Fibroblast of lung (primary cell): ENCODE measurements at regions not wholly inside any gene's neighbourhood (a gene's known extent, or its start where the extent isn't known, plus 50 kb on each side); places are given as distances from the start of the nearest gene placed in this dataset.
A peak's percentile ranks its signal among the peaks of the same experiment; 100 is the strongest.
"Not testable (repeated sequence)": the region's sequence is repeated elsewhere in the genome, so short reads cannot be mapped to it uniquely, and the experiment has no call there.

ENCODE experiments used
- DNase-seq, 2 donors: peaks; one replicate each; pipeline versions ENCODE4 v3.0.0 to v3.0.0-alpha.2; 2010; ENCODE audit warnings: low read depth in 2 of 2
- H2AFZ ChIP-seq: 2 replicates; pipeline ENCODE4 v1.5.1; 2012; ENCODE audit warnings: low read length, control low read depth, inconsistent platforms
- H3K27ac ChIP-seq: 2 replicates; pipeline ENCODE4 v1.5.1; 2011; ENCODE audit warnings: low read length, control low read depth; ENCODE audit not compliant: insufficient read depth
- H3K27me3 ChIP-seq: 2 replicates; pipeline ENCODE4 v1.5.1; 2011; ENCODE audit warnings: mild to moderate bottlenecking, low read length; ENCODE audit not compliant: control insufficient read depth, insufficient read depth
- H3K36me3 ChIP-seq: 2 replicates; pipeline ENCODE4 v1.5.1; 2011; ENCODE audit warnings: low read length; ENCODE audit not compliant: control insufficient read depth, insufficient read depth
- H3K4me1 ChIP-seq: 2 replicates; pipeline ENCODE4 v1.5.1; 2011; ENCODE audit warnings: low read length; ENCODE audit not compliant: control insufficient read depth, insufficient read depth; ENCODE audit errors: extremely low read depth
- H3K4me2 ChIP-seq: 2 replicates; pipeline ENCODE4 v1.5.1; 2011; ENCODE audit warnings: low read length, control low read depth; ENCODE audit not compliant: insufficient read depth; ENCODE audit errors: extremely low read depth
- H3K4me3 ChIP-seq, 4 experiments: fragments of 200-600 bp in 1 of 4; sonication (generic) in 1 of 4; replicated peaks in 1 of 4; 2 replicates each; pipeline ENCODE4 v1.5.1; 2011 to 2016; ENCODE audit warnings: low read length in 4 of 4, low read depth in 3 of 4, mild to moderate bottlenecking in 3 of 4, control low read depth in 2 of 4, inconsistent platforms in 1 of 4, mixed read lengths in 1 of 4; ENCODE audit not compliant: insufficient read depth in 1 of 4; ENCODE audit errors: control extremely low read depth in 1 of 4
- H3K79me2 ChIP-seq: 2 replicates; pipeline ENCODE4 v1.5.1; 2012; ENCODE audit warnings: mild to moderate bottlenecking, low read length, inconsistent platforms; ENCODE audit not compliant: control insufficient read depth, insufficient read depth
- H3K9ac ChIP-seq: 2 replicates; pipeline ENCODE4 v1.5.1; 2011; ENCODE audit warnings: mild to moderate bottlenecking, low read length, control low read depth; ENCODE audit not compliant: insufficient read depth
- H3K9me3 ChIP-seq: 2 replicates; pipeline ENCODE4 v1.5.1; 2012; ENCODE audit warnings: low read depth, low read length; ENCODE audit not compliant: control insufficient read depth, insufficient read depth
- H4K20me1 ChIP-seq: 2 replicates; pipeline ENCODE4 v1.5.1; 2011; ENCODE audit warnings: low read length; ENCODE audit not compliant: control insufficient read depth, insufficient read depth; ENCODE audit errors: extremely low read depth
- EZH2 ChIP-seq: IDR thresholded peaks from 2 replicates; pipeline ENCODE4 v1.5.1; 2012; ENCODE audit warnings: low read length, control low read depth, mild to moderate bottlenecking; ENCODE audit errors: missing control alignments
- TF ChIP-seq, protein P1 (sequence below), 2 donors: IDR thresholded peaks in 1 of 2; conservative IDR thresholded peaks in 1 of 2; 1 replicate in 1 of 2; 2 replicates in 1 of 2; pipeline ENCODE4 v1.5.1; 2011 to 2012; ENCODE audit warnings: low read length in 2 of 2, control low read depth in 1 of 2, inconsistent platforms in 1 of 2, low read depth in 1 of 2, mild to moderate bottlenecking in 1 of 2

DNA sequence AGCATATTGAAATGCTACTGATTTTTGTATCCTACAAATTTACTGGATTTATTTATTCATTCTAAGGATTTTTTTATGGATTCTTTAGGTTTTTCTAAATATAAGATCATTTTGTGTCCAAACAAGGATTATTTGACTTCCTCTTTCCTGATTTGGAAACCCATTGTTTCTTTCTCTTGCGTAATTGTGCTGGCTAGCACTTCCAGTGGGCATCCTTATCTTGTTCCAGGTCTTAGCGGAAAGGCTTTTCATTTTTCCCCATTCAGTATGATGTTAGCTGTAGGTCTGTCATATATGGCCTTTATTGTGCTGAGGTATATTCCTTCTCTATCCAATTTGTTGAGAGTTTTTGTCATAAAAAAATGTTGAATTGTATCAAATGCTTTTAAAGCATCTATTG lies 57.2 kb upstream of the RHOJ start:
- no peak overlapping the region for H3K9ac ChIP-seq
- no peak overlapping the region for H3K4me2 ChIP-seq
- DNase-seq: no peak
- H3K4me3 ChIP-seq: no peak overlapping the region
- no peaks in the 10 kb centered on the region for H3K79me2 ChIP-seq
- H3K27me3 ChIP-seq: no peaks in the 10 kb centered on the region
- H3K27ac ChIP-seq: no peak overlapping the region
- H2AFZ ChIP-seq: no peak overlapping the region
- no peaks in the 10 kb centered on the region for H3K4me1 ChIP-seq
- no peaks in the 10 kb centered on the region for H4K20me1 ChIP-seq
- H3K9me3 ChIP-seq: no peaks in the 10 kb centered on the region
- TF ChIP-seq, protein P1, sequence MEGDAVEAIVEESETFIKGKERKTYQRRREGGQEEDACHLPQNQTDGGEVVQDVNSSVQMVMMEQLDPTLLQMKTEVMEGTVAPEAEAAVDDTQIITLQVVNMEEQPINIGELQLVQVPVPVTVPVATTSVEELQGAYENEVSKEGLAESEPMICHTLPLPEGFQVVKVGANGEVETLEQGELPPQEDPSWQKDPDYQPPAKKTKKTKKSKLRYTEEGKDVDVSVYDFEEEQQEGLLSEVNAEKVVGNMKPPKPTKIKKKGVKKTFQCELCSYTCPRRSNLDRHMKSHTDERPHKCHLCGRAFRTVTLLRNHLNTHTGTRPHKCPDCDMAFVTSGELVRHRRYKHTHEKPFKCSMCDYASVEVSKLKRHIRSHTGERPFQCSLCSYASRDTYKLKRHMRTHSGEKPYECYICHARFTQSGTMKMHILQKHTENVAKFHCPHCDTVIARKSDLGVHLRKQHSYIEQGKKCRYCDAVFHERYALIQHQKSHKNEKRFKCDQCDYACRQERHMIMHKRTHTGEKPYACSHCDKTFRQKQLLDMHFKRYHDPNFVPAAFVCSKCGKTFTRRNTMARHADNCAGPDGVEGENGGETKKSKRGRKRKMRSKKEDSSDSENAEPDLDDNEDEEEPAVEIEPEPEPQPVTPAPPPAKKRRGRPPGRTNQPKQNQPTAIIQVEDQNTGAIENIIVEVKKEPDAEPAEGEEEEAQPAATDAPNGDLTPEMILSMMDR (conservative IDR thresholded peaks at IDR 0.05 in 1 of 2, IDR thresholded peaks at IDR 0.05 in 1 of 2; ENCODE audit: low read depth in 1 of 2, low read length in 2 of 2): no peak
- TF ChIP-seq EZH2: no peak
- no peaks in the 10 kb centered on the region for H3K36me3 ChIP-seq

DNA sequence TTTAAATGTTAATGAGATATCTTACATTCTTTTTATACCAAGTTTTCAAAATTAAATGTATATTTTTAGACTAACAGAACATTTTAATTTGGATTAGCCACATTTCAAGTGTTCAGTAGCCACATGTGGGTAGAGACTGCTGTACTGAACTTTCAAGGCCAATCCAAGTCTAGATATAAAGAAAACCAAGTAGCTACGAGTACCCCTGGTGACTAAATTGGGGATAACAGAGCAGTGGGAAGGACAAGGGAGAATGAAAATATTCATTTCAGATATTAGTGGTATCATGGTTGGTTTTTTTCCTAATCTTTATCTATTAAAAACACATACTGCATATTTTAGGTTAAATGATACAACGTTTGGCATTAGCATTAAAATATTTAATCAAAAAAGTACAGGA lies 69.4 kb upstream of the RHOJ start:
- H3K9ac ChIP-seq: no peak overlapping the region
- H3K27me3 ChIP-seq: no peaks in the 10 kb centered on the region
- no peaks in the 10 kb centered on the region for H3K36me3 ChIP-seq
- H3K4me1 ChIP-seq: no peaks in the 10 kb centered on the region
- no peak for TF ChIP-seq EZH2
- TF ChIP-seq, protein P1 (conservative IDR thresholded peaks at IDR 0.05 in 1 of 2, IDR thresholded peaks at IDR 0.05 in 1 of 2; ENCODE audit: low read depth in 1 of 2, low read length in 2 of 2): peak; percentile 55 to 68
- H4K20me1 ChIP-seq: no peaks in the 10 kb centered on the region
- no peak overlapping the region for H3K27ac ChIP-seq
- no peaks in the 10 kb centered on the region for H3K9me3 ChIP-seq
- peak; percentile 24 to 62 for DNase-seq
- H3K79me2 ChIP-seq: no peaks in the 10 kb centered on the region
- no peak overlapping the region for H3K4me2 ChIP-seq
- H3K4me3 ChIP-seq: no peak overlapping the region
- H2AFZ ChIP-seq: no peak overlapping the region

DNA sequence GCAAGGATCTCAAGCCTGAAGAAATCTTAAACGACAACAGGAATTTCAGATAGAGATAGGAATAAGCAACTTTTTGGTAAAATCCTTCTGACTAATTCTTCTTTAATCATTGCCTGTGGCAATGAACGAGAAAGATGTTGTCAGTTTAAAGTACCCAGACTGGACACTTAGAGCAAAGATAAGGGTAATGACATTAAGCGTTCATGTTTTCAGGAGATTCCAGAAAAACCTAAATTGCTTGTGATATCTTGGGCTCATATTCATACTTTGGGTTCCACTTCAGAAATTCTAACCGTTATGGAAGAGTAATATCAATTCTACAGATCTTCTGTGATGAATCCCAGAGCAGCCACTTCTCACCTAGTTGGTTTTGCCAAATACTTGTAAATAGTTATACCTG lies 73.7 kb upstream of the RHOJ start:
- no peaks in the 10 kb centered on the region for H3K79me2 ChIP-seq
- H4K20me1 ChIP-seq: no peaks in the 10 kb centered on the region
- TF ChIP-seq, protein P1 (conservative IDR thresholded peaks at IDR 0.05 in 1 of 2, IDR thresholded peaks at IDR 0.05 in 1 of 2; ENCODE audit: low read depth in 1 of 2, low read length in 2 of 2): no peak
- no peak for TF ChIP-seq EZH2
- no peak overlapping the region for H2AFZ ChIP-seq
- no peaks in the 10 kb centered on the region for H3K27me3 ChIP-seq
- H3K4me2 ChIP-seq: no peak overlapping the region
- H3K9me3 ChIP-seq: no peaks in the 10 kb centered on the region
- H3K4me1 ChIP-seq: no peaks in the 10 kb centered on the region
- DNase-seq: no peak
- no peaks in the 10 kb centered on the region for H3K36me3 ChIP-seq
- H3K9ac ChIP-seq: no peak overlapping the region
- no peak overlapping the region for H3K4me3 ChIP-seq
- no peak overlapping the region for H3K27ac ChIP-seq

DNA sequence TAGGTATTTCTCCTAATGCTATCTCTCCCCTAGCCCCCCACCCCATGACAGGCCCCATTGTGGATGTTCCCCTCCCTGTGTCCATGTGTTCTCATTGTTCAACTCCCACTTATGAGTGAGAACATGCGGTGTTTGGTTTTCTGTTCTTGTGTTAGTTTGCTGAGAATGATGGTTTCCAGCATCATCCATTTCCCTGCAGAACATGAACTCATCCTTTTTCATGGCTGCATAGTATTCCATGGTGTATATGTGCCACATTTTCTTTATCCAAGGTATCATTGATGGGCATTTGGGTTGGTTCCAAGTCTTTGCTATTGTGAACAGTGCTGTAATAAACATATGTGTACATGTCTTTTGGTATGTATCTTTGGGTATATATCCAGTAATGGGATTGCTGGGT lies 61.2 kb upstream of the KCNH5 start:
- not testable (repeated sequence) for H3K4me1 ChIP-seq, H3K36me3 ChIP-seq, H3K79me2 ChIP-seq, H3K4me2 ChIP-seq, H3K27me3 ChIP-seq, H3K4me3 ChIP-seq, H4K20me1 ChIP-seq, H3K27ac ChIP-seq, H3K9me3 ChIP-seq, H3K9ac ChIP-seq, H2AFZ ChIP-seq, DNase-seq
